ENCODE measurements at regions not wholly inside any gene's neighbourhood (a gene's known extent, or its start where the extent isn't known, plus 50 kb on each side); places are given as distances from the start of the nearest gene placed in this dataset.

GRCh38 chr2:193428336-193428818 lies 1233.6 kb upstream of the TMEFF2 start (continued):
- no peak for TF ChIP-seq USF2 (IDR thresholded peaks at IDR 0.05; ENCODE audit: low read depth, low read length)
- no peak for TF ChIP-seq USF2 (CRISPR knock-in tag; IDR thresholded peaks at IDR 0.05; ENCODE audit: borderline replicate concordance)
- TF ChIP-seq FOXO4 (CRISPR knock-in tag; conservative IDR thresholded peaks at IDR 0.05), result no peak
- peak; percentile 40 for TF ChIP-seq TBL1XR1 (IDR thresholded peaks at IDR 0.05; ENCODE audit: borderline replicate concordance, low read length, partially characterized antibody)
- no peak for TF ChIP-seq HIVEP1 (CRISPR knock-in tag; IDR thresholded peaks at IDR 0.05)
- peak; percentile 59; the same call in 1 of the 2 replicates for TF ChIP-seq ZSCAN9 (CRISPR knock-in tag; IDR thresholded peaks at IDR 0.05; ENCODE audit: borderline replicate concordance)
- 0 out of 2 replicates have a peak, but pooled peaks have one; percentile 35 for TF ChIP-seq FOXP1 (IDR thresholded peaks at IDR 0.05)
- peak; percentile 90 for TF ChIP-seq FOXP1 (CRISPR knock-in tag; IDR thresholded peaks at IDR 0.05)
- TF ChIP-seq SIN3B (IDR thresholded peaks at IDR 0.05; ENCODE audit: low read length), result no peak
- peak; percentile 86 to 99; a peak in 3 of 4 replicates for TF ChIP-seq EP300 (IDR thresholded peaks at IDR 0.05; ENCODE audit: low read depth in 2 of 2, low read length in 2 of 2)
- TF ChIP-seq EP300 (CRISPR knock-in tag; IDR thresholded peaks at IDR 0.05; ENCODE audit: borderline replicate concordance), result peak; percentile 94; the same call in 1 of the 2 replicates
- TF ChIP-seq ZNF207 (IDR thresholded peaks at IDR 0.05; ENCODE audit: borderline replicate concordance), result no peak
- TF ChIP-seq GTF3A (CRISPR knock-in tag; conservative IDR thresholded peaks at IDR 0.05), result no peak
- TF ChIP-seq CREB3 (CRISPR knock-in tag; IDR thresholded peaks at IDR 0.05), result no peak
- TF ChIP-seq ARNT2 (CRISPR knock-in tag; IDR thresholded peaks at IDR 0.05; ENCODE audit: low read depth), result no peak
- peak; percentile 79; the same call in 1 of the 2 replicates for TF ChIP-seq IKZF5 (CRISPR knock-in tag; IDR thresholded peaks at IDR 0.05)
- TF ChIP-seq ZNF644 (CRISPR knock-in tag; IDR thresholded peaks at IDR 0.05; ENCODE audit: low read depth), result 0 out of 2 replicates have a peak, but pooled peaks have one; percentile 50
- 0 out of 2 replicates have a peak, but pooled peaks have one; percentile 63 for TF ChIP-seq ZNF101 (CRISPR knock-in tag; IDR thresholded peaks at IDR 0.05; ENCODE audit: borderline replicate concordance, low read depth)
- no peak for TF ChIP-seq AKNA (CRISPR knock-in tag; IDR thresholded peaks at IDR 0.05; ENCODE audit: borderline replicate concordance)
- peak in 1 of 2 experiments; percentile 71; a peak in 2 of 4 replicates for TF ChIP-seq KLF16 (CRISPR knock-in tag; IDR thresholded peaks at IDR 0.05)
